ENCODE measurements at regions not wholly inside any gene's neighbourhood (a gene's known extent, or its start where the extent isn't known, plus 50 kb on each side); places are given as distances from the start of the nearest gene placed in this dataset.

DNA sequence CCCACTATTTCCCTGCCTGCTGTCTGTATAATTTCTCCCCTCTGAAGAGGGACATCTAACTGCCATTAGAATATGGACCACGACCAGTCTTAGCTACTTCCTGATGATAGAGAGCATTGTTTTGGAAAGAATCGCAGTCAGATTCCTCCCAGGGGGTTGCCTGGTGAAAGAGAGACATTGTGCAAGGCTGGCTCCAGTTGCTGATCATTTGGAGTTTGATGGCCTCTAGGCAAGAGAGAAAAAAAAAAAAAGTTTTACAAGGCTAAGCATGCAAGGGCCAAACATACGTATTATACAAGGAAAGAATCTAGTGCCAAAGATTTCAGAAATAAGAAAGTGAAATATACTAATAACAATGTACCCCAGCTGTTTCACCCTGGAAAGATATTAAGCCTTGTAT is 182.2 kb downstream of the CMPK2 start:
- H3K4me3 ChIP-seq (ENCODE audit: low read depth, low read length) = no peak overlapping the region
- no peak for DNase-seq (ENCODE audit: low read depth)
- H3K27me3 ChIP-seq (ENCODE audit: control insufficient read depth, insufficient read depth, low read length) = no peaks in the 10 kb centered on the region
- CTCF ChIA-PET = interaction anchor here (1.7 kb wide), 1 partner anchor 14 kb away, joined by 3 read pairs; no protein-coding TSS in a partner anchor
- POLR2A ChIA-PET = no interaction called here
- TF ChIP-seq, protein P1, sequence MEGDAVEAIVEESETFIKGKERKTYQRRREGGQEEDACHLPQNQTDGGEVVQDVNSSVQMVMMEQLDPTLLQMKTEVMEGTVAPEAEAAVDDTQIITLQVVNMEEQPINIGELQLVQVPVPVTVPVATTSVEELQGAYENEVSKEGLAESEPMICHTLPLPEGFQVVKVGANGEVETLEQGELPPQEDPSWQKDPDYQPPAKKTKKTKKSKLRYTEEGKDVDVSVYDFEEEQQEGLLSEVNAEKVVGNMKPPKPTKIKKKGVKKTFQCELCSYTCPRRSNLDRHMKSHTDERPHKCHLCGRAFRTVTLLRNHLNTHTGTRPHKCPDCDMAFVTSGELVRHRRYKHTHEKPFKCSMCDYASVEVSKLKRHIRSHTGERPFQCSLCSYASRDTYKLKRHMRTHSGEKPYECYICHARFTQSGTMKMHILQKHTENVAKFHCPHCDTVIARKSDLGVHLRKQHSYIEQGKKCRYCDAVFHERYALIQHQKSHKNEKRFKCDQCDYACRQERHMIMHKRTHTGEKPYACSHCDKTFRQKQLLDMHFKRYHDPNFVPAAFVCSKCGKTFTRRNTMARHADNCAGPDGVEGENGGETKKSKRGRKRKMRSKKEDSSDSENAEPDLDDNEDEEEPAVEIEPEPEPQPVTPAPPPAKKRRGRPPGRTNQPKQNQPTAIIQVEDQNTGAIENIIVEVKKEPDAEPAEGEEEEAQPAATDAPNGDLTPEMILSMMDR (IDR thresholded peaks at IDR 0.05; ENCODE audit: insufficient read depth, low read depth, low read length) = no peak
- H3K36me3 ChIP-seq (ENCODE audit: control insufficient read depth, insufficient read depth, low read length) = no peaks in the 10 kb centered on the region

- no peaks in the 10 kb centered on the region for H3K36me3 ChIP-seq (ENCODE audit: control insufficient read depth, insufficient read depth, low read length)
- ChIA-PET POLR2A (no interaction called here), CTCF (no interaction called here)
- no peak for DNase-seq (ENCODE audit: low read depth)
- TF ChIP-seq, protein P1 (IDR thresholded peaks at IDR 0.05; ENCODE audit: insufficient read depth, low read depth, low read length) = no peak
- no peaks in the 10 kb centered on the region for H3K27me3 ChIP-seq (ENCODE audit: control insufficient read depth, insufficient read depth, low read length)
- H3K4me3 ChIP-seq (ENCODE audit: low read depth, low read length) = no peak overlapping the region
Measured at GRCh38 chr2:6685447-6685846, 180.3 kb downstream of the CMPK2 start.

DNA sequence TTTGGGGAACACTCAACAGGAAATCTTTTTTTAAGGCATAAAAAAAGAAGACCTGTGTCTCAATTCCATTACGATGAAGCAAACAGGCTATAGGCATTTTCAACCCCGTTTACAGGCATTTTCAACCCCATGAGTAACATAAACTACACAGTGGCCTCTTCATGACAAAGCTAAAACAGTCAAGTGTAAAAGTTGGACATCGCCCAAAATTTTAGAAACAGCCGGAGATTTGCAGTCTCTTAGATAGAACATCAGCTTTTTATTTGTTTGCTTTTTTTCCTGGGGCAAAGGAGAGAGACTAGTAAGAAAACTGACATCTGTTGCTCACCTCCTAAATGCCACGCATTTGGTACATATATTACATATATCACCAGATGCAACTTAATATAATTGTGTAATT is 173.7 kb downstream of the CMPK2 start:
- Histone ChIP-seq H3K27me3 (ENCODE audit: control insufficient read depth, insufficient read depth, low read length) (no peaks in the 10 kb centered on the region), H3K4me3 (ENCODE audit: low read depth, low read length) (no peak overlapping the region), H3K36me3 (ENCODE audit: control insufficient read depth, insufficient read depth, low read length) (no peaks in the 10 kb centered on the region)
- CTCF ChIA-PET = no interaction called here
- no peak for DNase-seq (ENCODE audit: low read depth)
- TF ChIP-seq, protein P1 (IDR thresholded peaks at IDR 0.05; ENCODE audit: insufficient read depth, low read depth, low read length) = no peak
- POLR2A ChIA-PET = no interaction called here

- DNase-seq (ENCODE audit: low read depth) = no peak
- CTCF ChIA-PET = no interaction called here
- no peaks in the 10 kb centered on the region for H3K27me3 ChIP-seq (ENCODE audit: control insufficient read depth, insufficient read depth, low read length)
- no peaks in the 10 kb centered on the region for H3K36me3 ChIP-seq (ENCODE audit: control insufficient read depth, insufficient read depth, low read length)
- H3K4me3 ChIP-seq (ENCODE audit: low read depth, low read length) = no peak overlapping the region
- TF ChIP-seq, protein P1 (IDR thresholded peaks at IDR 0.05; ENCODE audit: insufficient read depth, low read depth, low read length) = no peak
- POLR2A ChIA-PET = no interaction called here
Measured at GRCh38 chr2:6692819-6693218, 172.9 kb downstream of the CMPK2 start.

DNA sequence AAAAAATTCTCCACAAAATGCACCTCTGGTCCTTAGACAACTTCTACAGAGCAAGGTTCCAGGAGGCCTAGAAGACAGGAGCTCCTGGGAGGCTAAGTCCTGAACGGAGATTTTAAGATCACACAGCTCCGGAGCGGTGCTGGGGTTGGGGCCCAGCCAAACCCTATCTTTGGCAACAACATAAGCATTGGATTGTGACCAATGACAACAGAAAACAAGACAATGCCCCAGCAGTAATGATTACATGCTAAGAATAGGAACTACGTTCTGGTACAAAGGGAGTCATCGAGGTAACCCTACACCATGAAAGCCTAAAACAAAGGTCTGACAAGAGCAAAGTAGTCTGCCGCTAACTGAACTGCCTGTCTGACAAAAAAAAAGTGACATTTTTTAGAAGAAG is 171.2 kb downstream of the CMPK2 start:
- DNase-seq (ENCODE audit: low read depth) = no peak
- TF ChIP-seq, protein P1 (IDR thresholded peaks at IDR 0.05; ENCODE audit: insufficient read depth, low read depth, low read length) = no peak
- CTCF ChIA-PET = no interaction called here

More for the DNA sequence above, 171.2 kb downstream of the CMPK2 start:
- no peak overlapping the region for H3K4me3 ChIP-seq (ENCODE audit: low read depth, low read length)
- H3K27me3 ChIP-seq (ENCODE audit: control insufficient read depth, insufficient read depth, low read length) = no peaks in the 10 kb centered on the region
- POLR2A ChIA-PET = no interaction called here
- no peaks in the 10 kb centered on the region for H3K36me3 ChIP-seq (ENCODE audit: control insufficient read depth, insufficient read depth, low read length)
